Activated CD4-positive, alpha-beta memory T cell treated with anti-CD3 and anti-CD28 coated beads for 36 hours (primary cell): ENCODE measurements at regions not wholly inside any gene's neighbourhood (a gene's known extent, or its start where the extent isn't known, plus 50 kb on each side); places are given as distances from the start of the nearest gene placed in this dataset.

Source experiments
- CTCF ChIA-PET: fragments of 350-600 bp; sonication (Branson Sonifier 250); formaldehyde crosslinking; loops from one replicate; lab custom pipeline; 2021; ENCODE audit warnings: antibody characterized with exemption, inconsistent platforms; lab: Charles Lee
- POLR2A ChIA-PET: fragments of 350-600 bp; sonication (Branson Sonifier 250); formaldehyde crosslinking; loops from one replicate; lab custom pipeline; 2021; ENCODE audit warnings: antibody characterized with exemption; lab: Charles Lee
- DNase-seq: peaks from one replicate; pipeline ENCODE4 v3.0.0-alpha.2; 2020
- H3K27ac Mint-ChIP-seq: one replicate; pipeline ENCODE4 v1.8.0; 2021; ENCODE audit warnings: mixed read lengths
- H3K27me3 Mint-ChIP-seq: one replicate; pipeline ENCODE4 v1.8.0; 2021; ENCODE audit warnings: mixed read lengths
- H3K36me3 Mint-ChIP-seq: one replicate; pipeline ENCODE4 v1.8.0; 2021; ENCODE audit warnings: mixed read lengths
- H3K4me1 Mint-ChIP-seq: one replicate; pipeline ENCODE4 v1.8.0; 2021; ENCODE audit warnings: low read depth, mixed read lengths
- H3K4me3 Mint-ChIP-seq: one replicate; pipeline ENCODE4 v1.8.0; 2021; ENCODE audit warnings: mild to moderate bottlenecking, mixed read lengths
- H3K9me3 Mint-ChIP-seq: one replicate; pipeline ENCODE4 v1.8.0; 2021; ENCODE audit warnings: mixed read lengths
- intact Hi-C: fragments of 100-400 bp; cut with micrococcal nuclease; formaldehyde crosslinking; loops from one replicate; pipeline ENCODE4 v1.15.1; 2023

GRCh38 chr11:91406009-91406408, 818.6 kb upstream of the FAT3 start:
- Mint-ChIP-seq H3K4me1 (no peaks in the 10 kb centered on the region), H3K4me3 (no peak overlapping the region), H3K36me3 (no peaks in the 10 kb centered on the region), H3K27ac (no peak overlapping the region), H3K9me3 (peaks cover 3% of the 10 kb centered on the region), H3K27me3 (no peaks in the 10 kb centered on the region)
- POLR2A ChIA-PET = no interaction called here
- CTCF ChIA-PET = no interaction called here
- intact Hi-C loops = no loop called here
- DNase-seq = no peak

- DNase-seq = no peak
- CTCF ChIA-PET = no interaction called here
- intact Hi-C loops = no loop called here
- Mint-ChIP-seq H3K36me3 (no peaks in the 10 kb centered on the region), H3K27me3 (no peaks in the 10 kb centered on the region), H3K4me3 (no peak overlapping the region), H3K9me3 (peaks cover 3% of the 10 kb centered on the region), H3K27ac (no peak overlapping the region), H3K4me1 (no peaks in the 10 kb centered on the region)
- POLR2A ChIA-PET = interaction anchor here (0.7 kb wide), 1 partner anchor 17 kb away, joined by 3 read pairs; no protein-coding TSS in a partner anchor
Observed at GRCh38 chr11:91404344-91404743, 820.3 kb upstream of the FAT3 start.

GRCh38 chr11:91397134-91397468, 827.5 kb upstream of the FAT3 start:
- peaks cover 13% of the 10 kb centered on the region for H3K9me3 Mint-ChIP-seq
- no peaks in the 10 kb centered on the region for H3K27me3 Mint-ChIP-seq
- no peak for DNase-seq
- ChIA-PET POLR2A (no interaction called here), CTCF (no interaction called here)
- intact Hi-C loops = no loop called here
- H3K4me3 Mint-ChIP-seq = no peak overlapping the region
- no peaks in the 10 kb centered on the region for H3K36me3 Mint-ChIP-seq
- H3K4me1 Mint-ChIP-seq = no peaks in the 10 kb centered on the region
- no peak overlapping the region for H3K27ac Mint-ChIP-seq

- no peak overlapping the region for H3K27ac Mint-ChIP-seq
- POLR2A ChIA-PET = no interaction called here
- CTCF ChIA-PET = no interaction called here
Observed at GRCh38 chr11:91396236-91397133, 828.1 kb upstream of the FAT3 start.

GRCh38 chr11:91394727-91395414, 829.7 kb upstream of the FAT3 start:
- Mint-ChIP-seq H3K4me1 (no peaks in the 10 kb centered on the region), H3K4me3 (no peak overlapping the region), H3K27ac (no peak overlapping the region), H3K9me3 (peaks cover 14% of the 10 kb centered on the region), H3K36me3 (no peaks in the 10 kb centered on the region), H3K27me3 (no peaks in the 10 kb centered on the region)
- POLR2A ChIA-PET = no interaction called here
- CTCF ChIA-PET = no interaction called here
- no peak for DNase-seq
- intact Hi-C loops = no loop called here

More at GRCh38 chr11:91396236-91397133, 828.1 kb upstream of the FAT3 start:
- no peak for DNase-seq
- Mint-ChIP-seq H3K4me1 (no peaks in the 10 kb centered on the region), H3K4me3 (no peak overlapping the region), H3K9me3 (peaks cover 12% of the 10 kb centered on the region), H3K36me3 (no peaks in the 10 kb centered on the region), H3K27me3 (no peaks in the 10 kb centered on the region)
- intact Hi-C loops = no loop called here

- Mint-ChIP-seq H3K4me1 (no peaks in the 10 kb centered on the region), H3K27me3 (no peaks in the 10 kb centered on the region), H3K9me3 (peaks cover 16% of the 10 kb centered on the region), H3K27ac (no peak overlapping the region), H3K36me3 (no peaks in the 10 kb centered on the region), H3K4me3 (no peak overlapping the region)
- intact Hi-C loops = no loop called here
- ChIA-PET POLR2A (no interaction called here), CTCF (no interaction called here)
- no peak for DNase-seq
Observed at GRCh38 chr11:91394073-91394726, 830.4 kb upstream of the FAT3 start.

- no peak for DNase-seq
- peaks cover 8% of the 10 kb centered on the region for H3K9me3 Mint-ChIP-seq
- ChIA-PET POLR2A (no interaction called here), CTCF (no interaction called here)
- H3K4me1 Mint-ChIP-seq = no peaks in the 10 kb centered on the region
- H3K4me3 Mint-ChIP-seq = no peak overlapping the region
- no peaks in the 10 kb centered on the region for H3K36me3 Mint-ChIP-seq
- no peaks in the 10 kb centered on the region for H3K27me3 Mint-ChIP-seq
- H3K27ac Mint-ChIP-seq = no peak overlapping the region
- intact Hi-C loops = no loop called here
Observed at GRCh38 chr11:91382946-91383345, 841.7 kb upstream of the FAT3 start.

GRCh38 chr11:91374794-91375193, 849.8 kb upstream of the FAT3 start:
- Mint-ChIP-seq H3K4me3 (no peak overlapping the region), H3K27ac (no peak overlapping the region), H3K4me1 (no peaks in the 10 kb centered on the region), H3K9me3 (peaks cover 5% of the 10 kb centered on the region), H3K36me3 (no peaks in the 10 kb centered on the region), H3K27me3 (no peaks in the 10 kb centered on the region)
- CTCF ChIA-PET = no interaction called here
- POLR2A ChIA-PET = no interaction called here
- intact Hi-C loops = no loop called here
- DNase-seq = no peak

- Mint-ChIP-seq H3K27me3 (no peaks in the 10 kb centered on the region), H3K4me3 (no peak overlapping the region), H3K27ac (no peak overlapping the region), H3K4me1 (no peaks in the 10 kb centered on the region), H3K9me3 (peaks cover 3% of the 10 kb centered on the region), H3K36me3 (no peaks in the 10 kb centered on the region)
- DNase-seq = no peak
- CTCF ChIA-PET = no interaction called here
- POLR2A ChIA-PET = no interaction called here
- intact Hi-C loops = no loop called here
Observed at GRCh38 chr11:91373497-91373896, 851.1 kb upstream of the FAT3 start.

- Mint-ChIP-seq H3K4me3 (no peak overlapping the region), H3K36me3 (no peaks in the 10 kb centered on the region), H3K27ac (no peak overlapping the region), H3K9me3 (peaks cover 7% of the 10 kb centered on the region), H3K4me1 (no peaks in the 10 kb centered on the region), H3K27me3 (no peaks in the 10 kb centered on the region)
- intact Hi-C loops = no loop called here
- ChIA-PET CTCF (no interaction called here), POLR2A (no interaction called here)
- no peak for DNase-seq
Observed at GRCh38 chr11:91366816-91367215, 857.8 kb upstream of the FAT3 start.

GRCh38 chr11:91365986-91366585, 858.5 kb upstream of the FAT3 start:
- Mint-ChIP-seq H3K27ac (no peak overlapping the region), H3K9me3 (peaks cover 12% of the 10 kb centered on the region), H3K4me3 (no peak overlapping the region), H3K4me1 (no peaks in the 10 kb centered on the region), H3K36me3 (no peaks in the 10 kb centered on the region), H3K27me3 (no peaks in the 10 kb centered on the region)
- no peak for DNase-seq
- POLR2A ChIA-PET = no interaction called here
- CTCF ChIA-PET = no interaction called here
- intact Hi-C loops = no loop called here

- intact Hi-C loops = no loop called here
- POLR2A ChIA-PET = no interaction called here
- no peak for DNase-seq
- Mint-ChIP-seq H3K27ac (no peak overlapping the region), H3K9me3 (peaks cover 19% of the 10 kb centered on the region), H3K4me3 (no peak overlapping the region), H3K27me3 (no peaks in the 10 kb centered on the region), H3K36me3 (no peaks in the 10 kb centered on the region), H3K4me1 (no peaks in the 10 kb centered on the region)
- CTCF ChIA-PET = no interaction called here
Observed at GRCh38 chr11:91350931-91351330, 873.7 kb upstream of the FAT3 start.
